ENCODE measurements at regions not wholly inside any gene's neighbourhood (a gene's known extent, or its start where the extent isn't known, plus 50 kb on each side); places are given as distances from the start of the nearest gene placed in this dataset.
"Not testable (repeated sequence)": the region's sequence is repeated elsewhere in the genome, so short reads cannot be mapped to it uniquely, and the experiment has no call there.

DNA sequence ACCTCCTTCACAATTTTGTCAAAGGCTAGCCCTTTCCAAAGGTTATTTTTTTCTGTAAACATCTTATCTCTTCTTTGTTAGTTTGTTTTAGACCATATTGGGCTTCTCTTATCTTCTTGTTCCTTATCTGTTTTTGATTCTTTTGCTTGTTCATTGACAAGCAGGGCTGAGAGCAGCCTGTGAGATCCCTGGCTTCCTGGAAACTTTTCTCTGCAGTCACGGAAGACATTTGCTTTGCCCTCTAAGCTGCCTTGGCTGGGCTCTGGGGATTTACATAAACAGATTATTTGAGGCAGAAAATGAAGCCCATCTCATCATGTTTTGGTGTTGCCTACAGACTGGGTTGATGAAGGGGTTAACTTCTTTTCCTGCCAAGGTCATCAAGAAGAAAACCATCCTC lies 157.4 kb upstream of the AMOT start:
- DNase-seq, result no peak

GRCh38 chrX:112991801-112992200 lies 151.2 kb upstream of the AMOT start:
- no peak for DNase-seq

- DNase-seq, result no peak
Measured at GRCh38 chrX:112979879-112980278, 139.2 kb upstream of the AMOT start.

- no peak for DNase-seq
Measured at GRCh38 chrX:112968351-112969133, 127.9 kb upstream of the AMOT start.

DNA sequence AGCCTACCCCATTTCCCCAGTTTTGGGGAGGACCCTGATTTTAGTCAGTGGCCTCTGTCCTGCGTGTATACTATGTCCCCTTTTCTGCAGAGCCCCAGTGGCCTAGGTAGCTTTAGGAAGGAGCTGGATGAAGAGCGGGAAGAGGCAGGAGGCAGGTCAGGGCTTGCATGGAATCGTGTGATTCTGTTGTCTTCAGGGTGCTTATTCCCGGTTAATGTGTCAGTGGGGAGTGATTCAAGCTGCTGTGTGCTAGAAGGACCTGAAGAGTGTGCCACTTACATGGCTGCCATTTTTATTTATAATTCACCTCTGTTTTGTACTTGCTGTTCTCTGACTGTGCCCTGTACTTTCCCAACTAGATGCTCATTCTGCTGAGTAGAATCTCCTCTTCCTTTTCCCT lies 127.3 kb upstream of the AMOT start:
- no peak for DNase-seq

- no peak for DNase-seq
Measured at GRCh38 chrX:112967341-112967740, 126.7 kb upstream of the AMOT start.

DNA sequence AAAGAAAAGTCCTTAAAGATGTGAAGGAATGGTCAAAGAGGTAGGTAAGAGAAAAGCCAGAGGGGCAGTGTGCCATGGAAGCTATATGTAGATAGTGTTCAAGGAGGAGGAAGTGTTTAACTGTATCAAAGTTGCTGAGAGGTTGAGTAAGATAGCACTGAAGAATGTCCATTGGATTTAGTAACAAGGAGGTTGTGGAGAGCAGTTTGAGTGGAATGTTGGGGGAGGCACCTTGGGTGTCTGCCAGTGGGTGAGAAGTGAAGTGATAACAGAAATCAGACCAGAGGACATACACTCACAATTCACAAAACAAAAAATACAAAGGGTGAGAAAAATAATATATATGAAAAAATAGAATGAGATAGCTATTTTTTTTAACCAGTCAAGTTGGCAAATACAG lies 121.3 kb upstream of the AMOT start:
- DNase-seq, result no peak

- DNase-seq, result no peak
Measured at GRCh38 chrX:112947981-112948615, 107.5 kb upstream of the AMOT start.

- no peak for DNase-seq
Measured at GRCh38 chrX:112946227-112946626, 105.6 kb upstream of the AMOT start.

GRCh38 chrX:112945826-112946225 lies 105.2 kb upstream of the AMOT start:
- DNase-seq, result no peak

GRCh38 chrX:112941209-112941837 lies 100.7 kb upstream of the AMOT start:
- DNase-seq, result no peak

DNA sequence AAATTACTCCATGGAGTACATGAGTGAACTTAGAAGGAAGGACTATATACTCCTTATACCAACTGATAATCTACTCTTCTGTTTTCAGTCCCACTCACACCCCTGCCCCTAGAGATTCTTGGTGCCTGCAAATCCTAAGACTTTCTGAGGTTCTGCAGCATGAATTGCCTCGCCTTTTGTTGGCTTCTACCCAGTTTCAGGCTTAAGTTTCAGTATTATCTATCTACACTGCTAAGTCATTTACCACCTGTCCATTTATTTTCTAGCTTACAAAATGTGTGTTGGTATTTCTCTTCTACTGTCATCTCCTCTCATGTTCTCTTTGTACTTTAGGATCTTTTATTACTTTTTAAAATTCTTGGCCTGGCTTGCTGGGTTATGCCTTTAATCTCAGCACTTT lies 94.4 kb upstream of the AMOT start:
- DNase-seq, result no peak

GRCh38 chrX:112931900-112932299 lies 91.3 kb upstream of the AMOT start:
- DNase-seq, result no peak

DNA sequence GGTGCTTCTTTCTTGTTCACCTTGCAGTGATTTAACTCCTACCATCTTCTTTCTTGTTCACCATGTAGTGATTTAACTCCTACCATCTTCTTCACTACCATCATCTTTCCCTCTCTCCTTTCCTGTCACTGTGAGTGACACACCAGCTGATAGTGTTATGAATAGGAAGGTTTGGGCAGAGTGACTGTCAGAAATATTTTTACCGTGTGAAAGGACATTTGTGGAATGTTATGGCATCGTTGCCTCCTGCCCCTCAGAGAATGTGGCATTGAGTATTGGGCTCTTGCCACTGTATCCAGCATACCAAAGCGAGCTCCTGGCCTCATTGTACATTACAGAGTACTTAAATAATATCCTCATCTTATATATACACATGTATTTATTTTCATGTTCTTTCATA lies 90.8 kb upstream of the AMOT start:
- DNase-seq, result no peak

GRCh38 chrX:112923381-112923780 lies 82.8 kb upstream of the AMOT start:
- not testable (repeated sequence) for DNase-seq

DNA sequence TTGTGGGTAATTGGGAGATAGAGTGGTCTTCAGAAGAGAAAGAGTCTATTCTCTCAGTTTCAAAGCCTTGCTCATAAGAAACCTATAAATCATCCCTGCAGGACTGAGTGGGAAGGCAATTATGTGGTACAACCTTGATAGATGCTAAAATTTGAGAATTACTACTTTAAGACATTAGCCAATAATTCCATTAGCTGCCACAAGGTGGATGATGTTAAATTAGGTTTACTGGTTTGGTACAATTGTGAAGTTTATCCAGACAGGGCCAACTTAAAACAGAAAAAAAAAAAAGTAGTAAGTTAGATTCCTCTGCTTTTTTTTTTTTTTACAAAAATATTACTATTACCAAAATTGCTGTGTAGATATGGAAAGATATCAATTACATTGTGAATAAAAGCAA lies 73.2 kb upstream of the AMOT start:
- DNase-seq, result no peak

DNA sequence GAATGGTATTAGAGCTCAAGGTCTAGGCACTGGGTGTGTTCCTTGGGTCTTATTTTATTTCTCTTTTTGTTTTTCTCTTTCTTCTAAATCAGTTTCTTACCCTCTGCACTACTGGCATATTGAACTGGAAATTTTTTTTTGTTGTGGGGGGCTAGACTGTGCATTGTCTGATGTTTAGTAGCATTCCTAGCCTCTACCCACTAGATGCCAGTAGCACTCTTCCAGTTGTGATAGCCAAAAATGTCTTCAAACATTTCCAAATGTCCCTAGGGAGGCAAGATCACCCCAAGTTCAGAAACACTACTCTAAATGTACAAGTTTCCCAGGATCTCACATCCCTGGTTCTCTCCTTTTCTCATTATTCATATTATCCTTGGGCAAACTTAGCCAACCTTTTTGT lies 69.8 kb upstream of the AMOT start:
- DNase-seq, result no peak

DNA sequence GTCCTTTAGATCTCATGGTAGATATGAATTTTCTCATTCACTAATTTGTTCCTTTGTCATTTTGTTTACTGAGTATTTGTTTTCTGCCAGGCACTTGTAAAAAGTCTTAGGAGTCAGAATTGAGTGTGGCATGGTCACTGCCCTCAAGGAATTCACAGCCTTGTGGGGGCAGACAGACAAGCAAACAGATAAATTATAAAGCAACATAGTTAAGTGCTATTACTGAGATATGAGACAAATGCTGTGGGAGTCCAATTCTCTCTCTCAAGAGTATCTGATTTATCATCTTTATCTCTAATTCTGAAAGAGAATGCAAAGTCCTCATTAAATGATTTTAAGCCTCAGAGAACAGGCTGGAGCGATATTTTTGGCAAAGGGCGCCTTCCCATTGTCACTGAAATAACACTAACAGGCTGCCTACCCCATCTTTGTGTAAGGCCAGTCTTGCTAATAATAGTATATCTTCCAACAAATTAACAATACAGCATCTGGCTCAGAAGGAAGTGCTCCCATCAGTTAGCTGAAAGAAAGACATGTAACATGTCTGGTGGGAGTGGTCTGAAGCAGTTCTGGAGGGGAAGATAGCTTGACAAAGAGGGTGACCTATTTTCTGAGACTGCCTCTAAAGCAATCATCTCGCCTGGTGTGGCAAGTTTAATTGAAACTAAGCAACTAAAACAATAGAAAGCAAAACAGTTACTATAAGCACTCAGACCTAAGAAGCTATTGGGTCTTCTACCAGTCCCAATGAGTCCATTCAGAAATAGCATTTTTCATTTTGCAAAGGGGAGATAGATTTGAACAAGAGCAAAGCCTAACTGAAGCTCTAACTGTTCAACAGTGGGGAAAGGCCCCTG lies 61.5 kb upstream of the AMOT start:
- no peak for DNase-seq

- no peak for DNase-seq
Measured at GRCh38 chrX:112896051-112896450, 55.4 kb upstream of the AMOT start.

All from stimulated activated CD4-positive, alpha-beta T cell treated with anti-CD3 and anti-CD28 coated beads, Interleukin-2, amount 100 ng/mL, for 48 hours (primary cell).